A549 (cell line): ENCODE measurements at regions not wholly inside any gene's neighbourhood (a gene's known extent, or its start where the extent isn't known, plus 50 kb on each side); places are given as distances from the start of the nearest gene placed in this dataset.

Source experiments
- ATAC-seq, 2 experiments: fragments of 200-7000 bp in 1 of 2; fragments of >200 bp in 1 of 2; cut with Nextera tagmentation in 1 of 2; cut with Tn5 transposase in 1 of 2; 3 replicates each; pipeline versions ENCODE4 v1.8.0 to v1.9.1; 2018 to 2020; ENCODE audit warnings: mild to moderate bottlenecking in 1 of 2, moderate library complexity in 1 of 2
- CTCF ChIA-PET: fragments of 300-600 bp; sonication (Branson Sonifier 250); formaldehyde crosslinking; extraction: SDS; loops from one replicate; lab custom pipeline; 2021; ENCODE audit warnings: antibody characterized with exemption, inconsistent platforms; lab: Yijun Ruan, JAX
- POLR2A ChIA-PET: fragments of 350-600 bp; formaldehyde crosslinking; extraction: SDS; loops from one replicate; lab custom pipeline; 2021; ENCODE audit warnings: antibody characterized with exemption, inconsistent platforms; lab: Yijun Ruan, JAX
- DNase-seq, 2 experiments: peaks; one replicate each; pipeline versions ENCODE4 v3.0.0 to v3.0.0-alpha.2; 2011 to 2016; ENCODE audit warnings: low read depth in 1 of 2, low spot score in 1 of 2
- FAIRE-seq: peaks from 2 replicates; lab custom pipeline; 2011; peaks lifted over from hg19 to GRCh38; lab: Jason Lieb, UNC
- H3K27ac ChIP-seq, 2 experiments: fragments of >200 bp; sonication (Bioruptor Twin); formaldehyde crosslinking; 3 replicates each; pipeline ENCODE4 v1.5.1; 2016 to 2017
- H3K4me1 ChIP-seq: fragments of >200 bp; sonication (Bioruptor Twin); formaldehyde crosslinking; 3 replicates; pipeline ENCODE4 v1.6.1; 2016
- H3K4me2 ChIP-seq: fragments of >200 bp; sonication (Bioruptor Twin); formaldehyde crosslinking; 3 replicates; pipeline ENCODE4 v1.6.1; 2016
- H3K4me3 ChIP-seq: fragments of >200 bp; sonication (Bioruptor Twin); formaldehyde crosslinking; 3 replicates; pipeline ENCODE4 v1.5.1; 2016
- H3K9me3 ChIP-seq: fragments of >200 bp; sonication (Bioruptor Twin); formaldehyde crosslinking; 3 replicates; pipeline ENCODE4 v1.6.1; 2016
- ATOH8 ChIP-seq: fragments of 250-450 bp; sonication (Bioruptor Pico); IDR thresholded peaks from 2 replicates; pipeline ENCODE4 v1.5.0; 2020; ENCODE audit warnings: low read depth, mild to moderate bottlenecking, moderate library complexity
- BHLHE40 ChIP-seq: IDR thresholded peaks from 2 replicates; pipeline ENCODE4 v1.6.1; 2012; ENCODE audit warnings: low read depth, low read length, inconsistent platforms
- CBX2 ChIP-seq: fragments of 200-600 bp; sonication (generic); IDR thresholded peaks from 2 replicates; pipeline ENCODE4 v1.6.1; 2016; ENCODE audit warnings: low read depth, mild to moderate bottlenecking, borderline replicate concordance
- CEBPB ChIP-seq, 2 experiments: fragments of >200 bp in 1 of 2; sonication (Bioruptor Twin) in 1 of 2; formaldehyde crosslinking in 1 of 2; IDR thresholded peaks; 2 replicates each; pipeline ENCODE4 v1.6.1; 2012 to 2016
- CHD2 ChIP-seq: fragments of 150-350 bp; IDR thresholded peaks from 2 replicates; pipeline ENCODE4 v1.6.1; 2014; ENCODE audit warnings: low read length; ENCODE audit not compliant: partially characterized antibody
- CHD4 ChIP-seq: fragments of 200-600 bp; sonication (generic); IDR thresholded peaks from 2 replicates; pipeline ENCODE4 v1.6.1; 2016; ENCODE audit warnings: antibody characterized with exemption, mild to moderate bottlenecking, borderline replicate concordance
- CTCF ChIP-seq: fragments of >200 bp; sonication (Bioruptor Twin); formaldehyde crosslinking; IDR thresholded peaks from 3 replicates; pipeline ENCODE4 v1.5.1; 2016
- EHF ChIP-seq: fragments of 250-450 bp; sonication (Bioruptor Pico); IDR thresholded peaks from 2 replicates; pipeline ENCODE4 v1.5.0; 2020; ENCODE audit warnings: mild to moderate bottlenecking
- ESRRA ChIP-seq: fragments of 150-350 bp; IDR thresholded peaks from 2 replicates; pipeline ENCODE4 v1.6.1; 2014; ENCODE audit warnings: mild to moderate bottlenecking, low read length, borderline replicate concordance
- FOSL2 ChIP-seq, 2 experiments: fragments of 450-650 bp in 1 of 2; fragments of >200 bp in 1 of 2; sonication (Bioruptor Twin) in 1 of 2; formaldehyde crosslinking; IDR thresholded peaks; 2 replicates each; pipeline versions ENCODE4 v1.5.0 to v1.6.1; 2016 to 2020; ENCODE audit warnings: mild to moderate bottlenecking in 1 of 2, moderate library complexity in 1 of 2
- HES2 ChIP-seq: fragments of >200 bp; sonication (Bioruptor Twin); formaldehyde crosslinking; IDR thresholded peaks from 2 replicates; pipeline ENCODE4 v1.6.1; 2016
- HEYL ChIP-seq: fragments of 250-450 bp; sonication (Bioruptor Pico); IDR thresholded peaks from 2 replicates; pipeline ENCODE4 v1.8.0; 2021; ENCODE audit warnings: mild to moderate bottlenecking, moderate library complexity
- HOXA7 ChIP-seq: fragments of 250-450 bp; sonication (Bioruptor Pico); IDR thresholded peaks from 2 replicates; pipeline ENCODE4 v1.5.0; 2020; ENCODE audit warnings: mild to moderate bottlenecking, moderate library complexity
- JUN ChIP-seq, 2 experiments: fragments of >200 bp; sonication (Bioruptor Twin); formaldehyde crosslinking; IDR thresholded peaks; 2 replicates in 1 of 2; 3 replicates in 1 of 2; pipeline ENCODE4 v1.6.1; 2016 to 2017
- MAFK ChIP-seq: fragments of 450-650 bp; IDR thresholded peaks from 2 replicates; pipeline ENCODE4 v1.6.1; 2014; ENCODE audit not compliant: partially characterized antibody
- MAX ChIP-seq: IDR thresholded peaks from 2 replicates; pipeline ENCODE4 v1.6.1; 2012
- NFE2L2 ChIP-seq: fragments of 150-350 bp; conservative IDR thresholded peaks from 2 replicates; pipeline ENCODE4 v1.6.1; 2014; ENCODE audit warnings: low read length
- NPAS2 ChIP-seq: fragments of 250-450 bp; sonication (Bioruptor Pico); IDR thresholded peaks from 2 replicates; pipeline ENCODE4 v1.8.0; 2022; ENCODE audit warnings: mild to moderate bottlenecking, moderate library complexity, borderline replicate concordance
- RAD21 ChIP-seq, 2 experiments: fragments of >200 bp in 1 of 2; sonication (Bioruptor Twin) in 1 of 2; formaldehyde crosslinking in 1 of 2; IDR thresholded peaks in 1 of 2; conservative IDR thresholded peaks in 1 of 2; 2 replicates in 1 of 2; 3 replicates in 1 of 2; pipeline ENCODE4 v1.6.1; 2012 to 2018; ENCODE audit warnings: inconsistent platforms in 1 of 2
- RARB ChIP-seq: fragments of 250-450 bp; sonication (Bioruptor Pico); IDR thresholded peaks from 2 replicates; pipeline ENCODE4 v1.8.0; 2021; ENCODE audit warnings: mild to moderate bottlenecking, moderate library complexity
- RNF2 ChIP-seq: fragments of 200-600 bp; sonication (generic); IDR thresholded peaks from 2 replicates; pipeline ENCODE4 v1.6.1; 2016; ENCODE audit warnings: low read depth, mild to moderate bottlenecking, antibody characterized with exemption, moderate library complexity, borderline replicate concordance
- SMC3 ChIP-seq: fragments of >200 bp; sonication (Bioruptor Twin); formaldehyde crosslinking; IDR thresholded peaks from 3 replicates; pipeline ENCODE4 v1.6.1; 2018; ENCODE audit warnings: inconsistent platforms
- SREBF2 ChIP-seq: fragments of 450-650 bp; IDR thresholded peaks from 2 replicates; pipeline ENCODE4 v1.6.1; 2014; ENCODE audit warnings: mild to moderate bottlenecking, moderate library complexity
- TFCP2L1 ChIP-seq: fragments of 250-450 bp; sonication (Bioruptor Pico); IDR thresholded peaks from 2 replicates; pipeline ENCODE4 v1.5.0; 2021; ENCODE audit warnings: mild to moderate bottlenecking
- TP53 ChIP-seq: fragments of 250-450 bp; sonication (Bioruptor Pico); IDR thresholded peaks from 2 replicates; pipeline ENCODE4 v1.5.0; 2021; ENCODE audit warnings: mild to moderate bottlenecking, moderate library complexity
- WGBS: methylation state at CpG from one replicate; pipeline ENCODE4 v1.1.6; 2017; ENCODE audit errors: missing lambda C conversion rate; 5-methylcytosine and 5-hydroxymethylcytosine counted together
- TF ChIP-seq, protein P1 (sequence below): fragments of >200 bp; sonication (Bioruptor Twin); formaldehyde crosslinking; IDR thresholded peaks from 3 replicates; pipeline ENCODE4 v1.6.1; 2016

- H3K27ac ChIP-seq: no peak overlapping the region
- ChIA-PET POLR2A (no interaction called here), CTCF (no interaction called here)
- no peak overlapping the region for H3K4me3 ChIP-seq
- no peaks in the 10 kb centered on the region for H3K4me1 ChIP-seq
- no peak for TF ChIP-seq ATOH8 (CRISPR knock-in tag)
- TF ChIP-seq SMC3: no peak
- no peak for TF ChIP-seq MAFK
- TF ChIP-seq MAX: no peak
- TF ChIP-seq HEYL: no peak
- TF ChIP-seq TFCP2L1 (CRISPR knock-in tag): no peak
- no peak for TF ChIP-seq CTCF
- TF ChIP-seq, protein P1, sequence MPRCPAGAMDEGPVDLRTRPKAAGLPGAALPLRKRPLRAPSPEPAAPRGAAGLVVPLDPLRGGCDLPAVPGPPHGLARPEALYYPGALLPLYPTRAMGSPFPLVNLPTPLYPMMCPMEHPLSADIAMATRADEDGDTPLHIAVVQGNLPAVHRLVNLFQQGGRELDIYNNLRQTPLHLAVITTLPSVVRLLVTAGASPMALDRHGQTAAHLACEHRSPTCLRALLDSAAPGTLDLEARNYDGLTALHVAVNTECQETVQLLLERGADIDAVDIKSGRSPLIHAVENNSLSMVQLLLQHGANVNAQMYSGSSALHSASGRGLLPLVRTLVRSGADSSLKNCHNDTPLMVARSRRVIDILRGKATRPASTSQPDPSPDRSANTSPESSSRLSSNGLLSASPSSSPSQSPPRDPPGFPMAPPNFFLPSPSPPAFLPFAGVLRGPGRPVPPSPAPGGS: no peak
- TF ChIP-seq CBX2: no peak
- TF ChIP-seq HOXA7 (CRISPR knock-in tag): no peak
- no peak for TF ChIP-seq HES2
- TF ChIP-seq SREBF2: no peak
- TF ChIP-seq RAD21 (conservative IDR thresholded peaks at IDR 0.05 in 1 of 2, IDR thresholded peaks at IDR 0.05 in 1 of 2): no peak
- no peak for TF ChIP-seq BHLHE40
- TF ChIP-seq CHD4: no peak
- TF ChIP-seq NFE2L2: no peak
- no peak for TF ChIP-seq NPAS2 (CRISPR knock-in tag)
- no peak for TF ChIP-seq CEBPB (IDR thresholded peaks at IDR 0.05)
- TF ChIP-seq RARB: no peak
- TF ChIP-seq JUN (IDR thresholded peaks at IDR 0.05): no peak
- whole genome bisulfite sequencing: 13% methylated on average over 7 of the region's 7 CpGs
- ATAC-seq: no peak; a peak in 1 of 6 replicates
- no peak overlapping the region for H3K4me2 ChIP-seq
- no peaks in the 10 kb centered on the region for H3K9me3 ChIP-seq
- DNase-seq: no peak
- no peak for FAIRE-seq
These were observed 246.0 kb upstream of the SPTLC3 start for GRCh38 chr20:12762725-12763124.

GRCh38 chr20:12763406-12763805, 245.4 kb upstream of the SPTLC3 start:
- ATAC-seq: peak in 1 of 2 experiments; percentile 30; a peak in 1 of 6 replicates
- no peak overlapping the region for H3K4me2 ChIP-seq

More at GRCh38 chr20:12763406-12763805, 245.4 kb upstream of the SPTLC3 start:
- no peak overlapping the region for H3K27ac ChIP-seq
- ChIA-PET CTCF (no interaction called here), POLR2A (no interaction called here)
- no peaks in the 10 kb centered on the region for H3K4me1 ChIP-seq
- 0% methylated on average over 1 of the region's 1 CpG for WGBS
- H3K9me3 ChIP-seq: no peaks in the 10 kb centered on the region
- no peak for DNase-seq
- FAIRE-seq: no peak
- TF ChIP-seq RNF2: no peak
- TF ChIP-seq TFCP2L1 (CRISPR knock-in tag): no peak
- TF ChIP-seq FOSL2 (IDR thresholded peaks at IDR 0.05): no peak
- no peak for TF ChIP-seq FOSL2 (CRISPR knock-in tag; IDR thresholded peaks at IDR 0.05)
- TF ChIP-seq EHF (CRISPR knock-in tag): no peak
- TF ChIP-seq ESRRA: no peak
- TF ChIP-seq CHD2: no peak
- TF ChIP-seq TP53 (CRISPR knock-in tag): no peak
- H3K4me3 ChIP-seq: no peak overlapping the region
